Left hindlimb (tissue), 1 donor: ENCODE measurements at regions not wholly inside any gene's neighbourhood (a gene's known extent, or its start where the extent isn't known, plus 50 kb on each side); places are given as distances from the start of the nearest gene placed in this dataset.
"Not testable (repeated sequence)": the region's sequence is repeated elsewhere in the genome, so short reads cannot be mapped to it uniquely, and the experiment has no call there.

Experiments
- DNase-seq: peaks from one replicate; pipeline ENCODE4 v3.0.0-alpha.2; 2018

- no peak for DNase-seq
Measured at GRCh38 chr6:105691081-105691480, 288.2 kb upstream of the PREP start.

- DNase-seq: no peak
Measured at GRCh38 chr6:105688573-105688972, 285.7 kb upstream of the PREP start.

DNA sequence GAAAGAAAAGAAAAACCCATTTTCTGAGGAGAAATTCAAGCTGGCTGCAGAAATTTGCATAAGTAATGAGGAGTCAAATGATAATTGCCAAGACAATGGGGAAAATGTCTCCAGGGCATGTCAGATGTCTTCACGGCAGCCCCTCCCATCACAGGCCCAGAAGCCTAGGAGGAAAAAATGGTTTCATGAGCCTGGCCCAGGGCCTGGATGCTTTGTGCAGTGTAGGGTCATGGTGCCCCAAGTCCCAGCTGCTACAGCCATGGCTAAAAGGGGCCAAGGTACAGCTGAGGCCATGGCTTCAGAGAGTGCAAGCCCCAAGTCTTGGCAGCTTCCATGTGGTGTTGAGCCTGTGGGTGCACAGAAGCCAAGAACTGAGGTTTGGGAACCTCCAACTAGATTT, 283.9 kb upstream of the PREP start:
- not testable (repeated sequence) for DNase-seq

DNA sequence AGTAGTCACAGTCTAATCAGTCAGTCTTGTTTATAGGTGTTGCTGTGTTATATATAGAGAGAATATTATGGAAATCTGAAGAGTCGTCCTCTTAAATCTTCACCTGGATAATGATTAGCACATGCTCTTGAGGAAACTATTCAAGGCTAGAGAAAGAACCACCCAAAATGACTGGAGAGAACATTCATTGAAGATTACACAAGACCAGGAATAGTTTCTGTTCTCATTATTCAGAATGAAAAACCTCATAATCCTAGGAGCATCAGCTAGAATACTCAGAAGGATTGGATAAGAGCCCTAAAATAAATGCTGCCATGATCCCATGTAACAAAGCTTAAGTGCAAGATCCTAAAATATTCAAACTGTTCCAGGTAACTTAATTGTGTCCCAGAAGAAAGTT, 278.2 kb upstream of the PREP start:
- no peak for DNase-seq

DNA sequence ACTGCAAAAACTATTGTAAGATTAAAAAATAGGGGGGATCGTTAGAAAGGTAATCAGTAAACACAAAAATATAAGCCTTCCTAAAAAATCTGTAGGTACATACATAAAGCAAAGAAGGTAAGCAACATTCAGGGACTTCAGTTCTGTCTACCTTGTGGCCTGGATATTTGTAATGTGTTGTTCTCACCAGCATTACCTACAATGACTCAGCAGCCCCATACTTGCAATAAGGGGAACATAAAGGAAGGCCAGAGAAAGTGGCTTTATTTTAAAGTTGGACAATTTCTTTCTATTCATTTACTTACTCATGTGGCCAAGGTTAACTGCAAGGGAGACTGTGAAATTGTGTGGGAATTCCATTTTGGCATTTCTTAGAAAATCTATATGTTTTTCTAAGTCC, 277.2 kb upstream of the PREP start:
- DNase-seq: no peak

GRCh38 chr6:105678516-105678915, 275.6 kb upstream of the PREP start:
- DNase-seq: no peak

DNA sequence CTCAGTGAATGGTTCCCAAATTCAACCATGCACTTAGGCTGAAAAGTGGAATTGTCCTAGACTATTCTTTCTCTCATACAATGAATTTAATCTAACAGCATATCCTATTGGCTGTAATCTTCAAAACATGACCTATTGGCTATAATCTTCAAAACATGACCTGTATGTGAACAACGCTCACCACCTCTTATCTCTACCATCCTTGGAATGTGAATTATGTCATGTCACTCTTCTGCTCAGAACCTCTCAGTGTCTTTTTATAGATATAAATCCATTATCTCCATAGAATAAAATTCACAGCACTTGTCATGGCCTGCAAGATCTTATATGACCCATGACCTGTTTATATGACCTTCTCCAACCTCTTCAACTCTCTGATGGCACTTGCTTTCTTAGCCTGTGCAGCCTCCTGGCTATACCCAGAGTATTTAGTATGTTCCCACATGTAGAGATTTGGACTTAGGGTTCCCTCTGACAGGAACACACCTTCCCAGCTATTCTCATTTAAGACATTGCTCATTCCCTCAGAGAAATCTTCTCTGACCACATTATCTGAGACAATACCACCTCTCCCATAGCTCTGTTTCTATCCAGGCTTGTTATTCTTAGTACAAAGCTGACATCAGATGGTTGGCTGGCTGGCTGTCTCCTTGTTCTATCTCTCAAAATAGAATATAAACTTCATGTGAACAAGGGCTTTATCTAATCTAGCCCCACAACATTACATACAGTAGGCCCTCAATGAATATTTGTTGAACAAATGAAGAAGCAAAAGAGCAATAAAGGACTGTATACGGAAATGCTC, 275.0 kb upstream of the PREP start:
- DNase-seq: no peak

DNA sequence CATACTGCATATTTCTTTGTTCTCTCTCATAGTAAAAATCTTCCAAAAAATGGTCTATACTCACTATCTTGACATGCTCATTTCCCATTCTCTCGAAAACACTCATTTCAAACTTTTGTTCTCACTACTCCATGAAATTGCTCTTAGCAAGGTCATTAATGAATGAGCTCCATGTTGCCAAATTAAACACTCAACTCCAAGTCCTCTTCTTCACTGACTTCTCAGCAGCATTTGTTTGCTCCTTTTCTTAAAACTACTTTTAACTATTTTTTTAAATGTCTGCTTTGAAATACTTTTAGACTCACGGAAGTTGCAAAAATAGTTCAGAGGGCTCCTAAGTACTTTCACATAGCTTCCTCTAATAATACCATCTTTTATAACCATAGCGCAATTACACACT, 274.0 kb upstream of the PREP start:
- no peak for DNase-seq

DNA sequence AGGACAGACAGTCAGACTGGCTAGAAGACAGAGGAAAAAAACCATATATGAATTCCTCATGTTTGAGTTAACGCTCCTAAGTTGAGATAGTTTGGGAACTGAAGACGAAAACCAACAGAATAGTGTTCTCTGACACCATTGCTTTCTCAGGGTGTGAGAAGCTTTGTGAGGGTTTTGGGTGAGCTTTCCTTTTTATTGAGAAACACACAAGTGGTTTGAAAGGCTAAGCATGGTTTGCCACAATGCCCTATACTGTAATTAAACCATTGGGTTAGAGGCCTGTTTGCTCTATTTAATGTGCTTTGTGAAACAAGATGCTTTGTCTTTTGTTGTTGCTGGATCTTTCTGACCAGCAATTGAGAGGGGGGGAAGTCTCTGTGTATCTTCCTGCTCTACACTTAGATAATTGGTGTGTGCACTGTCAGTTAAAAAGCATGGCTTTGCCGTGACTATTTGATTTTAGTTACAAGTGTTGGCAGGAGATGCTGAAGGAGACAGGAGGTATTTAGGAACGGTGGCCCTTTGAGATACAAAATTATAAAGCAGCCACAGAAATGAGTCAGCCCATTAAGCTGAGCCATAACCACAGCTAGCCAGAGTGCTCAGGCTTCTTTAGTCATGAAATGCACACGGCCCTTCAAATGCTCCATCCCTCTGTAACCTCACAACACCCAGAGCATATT, 273.0 kb upstream of the PREP start:
- no peak for DNase-seq

DNA sequence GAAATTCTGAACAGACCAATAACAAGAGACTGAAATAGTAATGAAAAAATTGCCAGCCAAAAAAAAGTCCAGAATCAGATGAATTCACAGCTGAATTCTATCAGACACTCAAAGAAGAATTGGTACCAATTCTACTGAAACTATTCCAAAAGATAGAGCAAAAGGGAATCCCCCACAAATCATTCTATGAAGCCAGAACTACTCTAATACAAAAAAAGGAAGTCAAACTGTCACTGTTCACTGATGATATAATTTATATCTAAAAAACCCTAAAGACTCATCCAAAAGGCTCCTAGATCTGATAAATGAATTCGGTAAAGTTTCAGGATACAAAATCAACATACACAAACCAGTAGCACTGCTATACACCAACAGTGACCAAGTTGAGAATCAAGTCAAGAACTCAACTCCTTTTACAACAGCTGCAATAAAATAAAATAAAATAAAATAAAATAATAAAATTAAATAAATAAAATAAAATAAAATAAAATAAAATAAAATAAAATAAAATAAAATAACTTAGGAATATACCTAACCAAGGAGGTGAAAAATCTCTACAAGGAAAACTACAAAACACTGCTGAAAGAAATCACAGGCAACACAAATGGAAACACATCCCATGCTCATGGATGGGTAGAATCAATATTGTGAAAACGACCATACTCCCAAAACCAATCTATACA, 270.1 kb upstream of the PREP start:
- DNase-seq: not testable (repeated sequence)

GRCh38 chr6:105669232-105669631, 266.4 kb upstream of the PREP start:
- DNase-seq: no peak

- DNase-seq: no peak
Measured at GRCh38 chr6:105667056-105667455, 264.2 kb upstream of the PREP start.

GRCh38 chr6:105664931-105665330, 262.0 kb upstream of the PREP start:
- DNase-seq: no peak

- DNase-seq: no peak
Measured at GRCh38 chr6:105651969-105652368, 249.1 kb upstream of the PREP start.

DNA sequence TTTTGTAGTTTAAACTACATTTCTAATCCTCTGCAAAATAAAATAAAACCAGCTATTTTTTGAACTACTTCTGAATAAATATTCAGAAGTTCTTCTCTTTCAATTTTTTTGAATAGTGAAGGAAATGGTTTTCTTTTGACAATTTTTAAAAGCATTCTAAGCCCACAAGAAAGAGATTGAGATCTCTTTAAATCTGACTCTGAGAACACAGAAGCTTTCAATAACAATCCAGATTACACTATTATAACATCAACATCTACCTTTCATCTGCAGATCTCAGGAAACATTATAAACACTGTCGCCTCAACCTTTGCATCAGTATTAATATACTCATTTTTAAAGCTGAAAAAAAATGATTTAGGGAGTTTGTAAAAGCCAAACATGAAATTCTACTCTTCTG, 247.5 kb upstream of the PREP start:
- no peak for DNase-seq

DNA sequence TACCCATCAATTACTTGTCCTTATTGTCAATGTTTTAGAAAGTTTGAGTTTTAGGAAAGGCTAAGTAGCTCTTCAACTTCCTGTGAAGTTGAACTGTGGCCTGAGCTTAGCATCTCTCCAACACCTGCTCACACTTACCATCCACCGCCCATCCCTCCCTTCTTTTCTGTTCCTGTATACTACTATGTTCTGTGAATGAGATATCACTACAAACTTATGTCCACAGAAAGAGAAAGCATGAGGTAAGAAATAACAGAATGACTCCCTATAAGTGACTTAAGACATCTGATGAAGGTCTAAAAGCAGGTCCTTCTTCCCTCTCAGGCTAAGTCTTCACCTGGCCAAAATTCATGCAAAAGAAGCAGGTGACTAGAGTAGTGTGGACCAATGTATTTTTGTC, 246.3 kb upstream of the PREP start:
- DNase-seq: no peak

- DNase-seq: no peak
Measured at GRCh38 chr6:105648276-105648675, 245.4 kb upstream of the PREP start.

- DNase-seq: no peak
Measured at GRCh38 chr6:105646391-105646867, 243.5 kb upstream of the PREP start.

DNA sequence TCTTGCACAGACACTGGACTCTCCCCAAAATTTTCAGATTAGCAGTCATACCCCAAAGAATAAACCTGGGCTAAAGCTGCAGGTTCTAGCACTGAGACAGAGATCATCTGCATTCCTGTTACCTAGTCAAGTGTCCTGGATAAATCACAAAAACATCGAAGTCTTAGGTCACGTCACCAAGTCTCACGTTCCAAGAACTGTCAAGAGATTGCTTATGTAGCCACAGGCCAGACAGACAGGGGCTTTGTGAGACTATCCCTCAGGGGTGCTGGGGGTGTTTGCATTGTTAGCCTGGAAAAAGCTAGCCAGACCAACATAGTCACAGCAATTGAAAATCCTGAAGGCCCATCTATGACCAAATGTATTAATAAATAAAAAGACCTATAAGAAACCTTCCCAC, 243.1 kb upstream of the PREP start:
- no peak for DNase-seq

DNA sequence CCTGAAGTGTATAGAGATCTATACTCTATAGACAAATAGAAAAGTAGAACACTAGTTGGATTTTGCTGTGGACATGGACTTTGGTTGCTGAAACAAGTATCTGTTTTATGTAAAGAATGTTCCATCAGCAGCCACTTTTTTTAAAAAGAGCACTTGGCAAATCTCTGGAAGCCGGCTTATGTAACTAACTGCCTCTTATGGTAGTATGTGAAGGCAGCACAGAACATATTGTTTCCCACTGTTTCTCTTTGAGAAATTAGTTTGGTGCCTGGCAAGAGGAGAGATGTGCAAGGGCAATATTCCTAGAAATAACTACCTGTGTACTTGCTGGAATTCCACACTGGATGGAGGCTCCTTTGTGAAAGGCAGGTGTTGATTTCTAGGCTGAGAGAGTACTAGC, 242.3 kb upstream of the PREP start:
- no peak for DNase-seq

GRCh38 chr6:105644691-105645090, 241.8 kb upstream of the PREP start:
- DNase-seq: no peak

- DNase-seq: no peak
Measured at GRCh38 chr6:105644073-105644489, 241.2 kb upstream of the PREP start.

- no peak for DNase-seq
Measured at GRCh38 chr6:105642708-105643107, 239.8 kb upstream of the PREP start.

- DNase-seq: no peak
Measured at GRCh38 chr6:105641504-105641903, 238.6 kb upstream of the PREP start.
